Mesendoderm (in vitro differentiated cells): ENCODE measurements at regions not wholly inside any gene's neighbourhood (a gene's known extent, or its start where the extent isn't known, plus 50 kb on each side); places are given as distances from the start of the nearest gene placed in this dataset.

Experiments used
- DNase-seq: peaks from one replicate; pipeline ENCODE4 v3.0.0; 2013
- H2AK5ac ChIP-seq: 2 replicates; pipeline ENCODE4 v1.6.1; 2013; ENCODE audit warnings: low read length, inconsistent platforms
- H2BK120ac ChIP-seq: 2 replicates; pipeline ENCODE4 v1.6.1; 2013; ENCODE audit warnings: low read depth, mild to moderate bottlenecking, low read length, moderate library complexity, mixed read lengths
- H2BK15ac ChIP-seq: replicated peaks from 2 replicates; pipeline ENCODE4 v1.6.1; 2013; ENCODE audit warnings: low read depth, mild to moderate bottlenecking, moderate library complexity
- H2BK5ac ChIP-seq: 2 replicates; pipeline ENCODE4 v1.6.1; 2013; ENCODE audit warnings: low read length, inconsistent platforms
- H3K18ac ChIP-seq: 2 replicates; pipeline ENCODE4 v1.6.1; 2013; ENCODE audit warnings: mild to moderate bottlenecking, low read length, mixed read lengths
- H3K23ac ChIP-seq: one replicate; pipeline ENCODE4 v1.6.1; 2013; ENCODE audit warnings: low read length
- H3K27ac ChIP-seq: 2 replicates; pipeline ENCODE4 v1.5.1; 2013; ENCODE audit warnings: low read depth, mild to moderate bottlenecking, inconsistent platforms, low read length, moderate library complexity
- H3K27me3 ChIP-seq: 2 replicates; pipeline ENCODE4 v1.6.1; 2013; ENCODE audit warnings: low read length, control low read depth, mild to moderate bottlenecking, inconsistent platforms; ENCODE audit not compliant: insufficient read depth, poor library complexity
- H3K36me3 ChIP-seq: 2 replicates; pipeline ENCODE4 v1.6.1; 2013; ENCODE audit warnings: low read length, inconsistent platforms; ENCODE audit not compliant: control insufficient read depth, insufficient read depth
- H3K4ac ChIP-seq: one replicate; pipeline ENCODE4 v1.6.1; 2013; ENCODE audit warnings: low read depth, mild to moderate bottlenecking, low read length, moderate library complexity
- H3K4me1 ChIP-seq: 2 replicates; pipeline ENCODE4 v1.6.1; 2013; ENCODE audit warnings: low read depth, low read length, inconsistent platforms; ENCODE audit not compliant: control insufficient read depth
- H3K4me2 ChIP-seq: 2 replicates; pipeline ENCODE4 v1.6.1; 2013; ENCODE audit warnings: low read length
- H3K4me3 ChIP-seq: 2 replicates; pipeline ENCODE4 v1.5.1; 2013; ENCODE audit warnings: mild to moderate bottlenecking, low read length
- H3K56ac ChIP-seq: one replicate; pipeline ENCODE4 v1.6.1; 2013; ENCODE audit warnings: low read length
- H3K79me1 ChIP-seq: 2 replicates; pipeline ENCODE4 v1.6.1; 2013; ENCODE audit warnings: low read length, inconsistent platforms
- H3K79me2 ChIP-seq: 2 replicates; pipeline ENCODE4 v1.6.1; 2013; ENCODE audit warnings: mild to moderate bottlenecking, low read length; ENCODE audit not compliant: control insufficient read depth, insufficient read depth
- H3K9ac ChIP-seq: 2 replicates; pipeline ENCODE4 v1.6.1; 2013; ENCODE audit warnings: low read length, inconsistent platforms
- H4K5ac ChIP-seq: one replicate; pipeline ENCODE4 v1.6.1; 2013; ENCODE audit warnings: low read length
- H4K8ac ChIP-seq: one replicate; pipeline ENCODE4 v1.6.1; 2013; ENCODE audit warnings: low read depth, mild to moderate bottlenecking, control low read depth, low read length, moderate library complexity
- WGBS: extraction: QIAGEN DNeasy Blood & Tissue Kit; methylation state at CpG from one replicate; pipeline ENCODE4 v1.1.7; 2013; ENCODE audit warnings: low lambda C conversion rate, missing lambda C conversion rate; ENCODE audit not compliant: insufficient coverage; ENCODE audit errors: extremely low coverage; 5-methylcytosine and 5-hydroxymethylcytosine counted together

DNA sequence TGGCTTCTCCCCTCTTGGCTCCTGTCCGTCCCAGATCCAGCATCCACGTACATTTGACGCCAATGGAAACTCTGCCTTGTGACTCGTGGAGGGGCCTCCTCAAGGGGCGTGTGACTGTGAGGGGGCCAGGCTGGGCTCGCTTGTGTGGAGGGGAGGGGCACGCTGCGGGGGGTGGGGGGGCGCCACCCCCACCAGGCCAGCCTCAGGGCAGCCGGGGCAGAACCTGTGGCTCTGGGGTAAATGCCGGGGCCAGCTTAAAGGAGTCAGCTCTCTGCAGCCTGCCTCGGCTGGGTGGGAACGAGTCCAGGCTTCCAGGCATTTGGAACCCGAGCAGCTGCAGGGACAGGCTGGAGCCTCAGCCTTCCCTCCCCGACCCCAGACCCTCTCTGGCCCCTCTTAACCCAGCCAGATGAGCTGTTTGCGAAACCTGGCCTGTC lies 94.1 kb downstream of the SIK1 start:
- H3K23ac ChIP-seq = peak overlapping the region; percentile 67
- H3K4ac ChIP-seq = no peak overlapping the region
- no peak overlapping the region for H2BK5ac ChIP-seq
- no peak overlapping the region for H4K8ac ChIP-seq
- H3K27me3 ChIP-seq = no peaks in the 10 kb centered on the region
- WGBS = no CpG with 5 or more reads among the region's 16 CpGs
- H3K79me2 ChIP-seq = no peaks in the 10 kb centered on the region
- no peak for DNase-seq
- peak overlapping the region; percentile 25 for H3K18ac ChIP-seq
- no peak overlapping the region for H4K5ac ChIP-seq
- H2BK120ac ChIP-seq = no peak overlapping the region
- no peaks in the 10 kb centered on the region for H3K79me1 ChIP-seq
- peak overlapping the region; percentile 71 for H3K56ac ChIP-seq
- peak overlapping the region; percentile 51 for H3K27ac ChIP-seq
- peak overlapping the region; percentile 40 for H3K9ac ChIP-seq
- no peak overlapping the region for H2AK5ac ChIP-seq
- no peak overlapping the region for H3K4me3 ChIP-seq
- no peak overlapping the region for H2BK15ac ChIP-seq
- H3K36me3 ChIP-seq = no peaks in the 10 kb centered on the region
- H3K4me1 ChIP-seq = no peaks in the 10 kb centered on the region
- no peak overlapping the region for H3K4me2 ChIP-seq

DNA sequence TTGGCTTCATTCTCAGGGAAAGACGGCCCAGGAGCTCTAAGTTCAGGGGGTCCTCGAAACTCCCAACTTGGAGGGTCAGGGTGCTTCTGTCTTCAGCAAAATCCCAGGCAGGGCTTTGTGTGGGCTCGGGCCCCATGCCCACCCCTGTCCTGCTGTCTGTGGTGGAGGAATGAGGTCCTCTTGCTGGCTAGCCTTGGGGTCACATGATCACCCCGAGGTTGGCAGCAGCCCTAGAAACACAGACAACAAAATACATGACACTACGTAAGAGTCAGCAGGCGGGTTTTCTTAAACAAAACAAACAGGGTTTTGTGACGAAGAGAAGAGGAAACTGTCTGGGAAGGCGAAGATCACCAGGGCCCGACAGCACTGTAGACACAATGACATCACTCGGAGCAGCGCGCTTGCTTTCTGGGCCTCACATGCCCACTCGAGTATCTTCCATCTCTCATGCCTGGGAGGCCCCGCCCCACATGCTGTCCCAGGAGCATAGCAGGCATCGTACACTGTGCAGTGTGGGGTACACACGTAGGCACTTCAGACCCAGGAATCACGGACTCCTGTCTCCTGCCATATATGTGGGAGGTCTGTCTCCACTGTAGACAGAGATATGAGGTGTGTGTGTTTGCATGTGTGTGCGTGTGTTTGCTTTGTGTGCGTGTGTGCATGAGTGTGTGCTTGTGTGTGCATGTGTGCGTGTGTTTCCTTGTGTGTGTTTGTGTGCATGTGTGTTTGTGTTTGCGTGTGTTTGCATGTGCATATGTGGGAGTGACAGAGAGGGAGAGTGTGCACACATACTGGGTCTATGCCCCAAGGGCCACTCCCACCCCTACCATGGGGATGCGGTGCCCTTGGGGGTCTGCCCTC lies 94.7 kb downstream of the SIK1 start:
- H4K8ac ChIP-seq = no peak overlapping the region
- no CpG with 5 or more reads among the region's 22 CpGs for WGBS
- no peak overlapping the region for H2BK15ac ChIP-seq
- H3K4me1 ChIP-seq = no peaks in the 10 kb centered on the region
- peak overlapping the region; percentile 57 for H3K56ac ChIP-seq
- H3K27ac ChIP-seq = no peak overlapping the region
- no peak overlapping the region for H3K23ac ChIP-seq
- no peaks in the 10 kb centered on the region for H3K79me2 ChIP-seq
- H3K18ac ChIP-seq = no peak overlapping the region
- no peak overlapping the region for H4K5ac ChIP-seq
- H3K79me1 ChIP-seq = no peaks in the 10 kb centered on the region
- no peak overlapping the region for H2AK5ac ChIP-seq
- H3K27me3 ChIP-seq = no peaks in the 10 kb centered on the region
- H3K9ac ChIP-seq = no peak overlapping the region
- DNase-seq = no peak
- H2BK120ac ChIP-seq = no peak overlapping the region
- H2BK5ac ChIP-seq = no peak overlapping the region
- no peak overlapping the region for H3K4me3 ChIP-seq
- H3K4me2 ChIP-seq = no peak overlapping the region
- H3K4ac ChIP-seq = no peak overlapping the region
- H3K36me3 ChIP-seq = no peaks in the 10 kb centered on the region

- Histone ChIP-seq H3K18ac (no peak overlapping the region), H3K36me3 (no peaks in the 10 kb centered on the region), H4K5ac (no peak overlapping the region), H2BK120ac (no peak overlapping the region), H2BK5ac (no peak overlapping the region), H3K27me3 (no peaks in the 10 kb centered on the region), H3K23ac (no peak overlapping the region), H2AK5ac (no peak overlapping the region), H3K9ac (no peak overlapping the region), H4K8ac (no peak overlapping the region), H3K4me1 (no peaks in the 10 kb centered on the region), H3K27ac (no peak overlapping the region), H3K4me2 (no peak overlapping the region), H3K79me2 (no peaks in the 10 kb centered on the region), H3K56ac (no peak overlapping the region), H3K4me3 (no peak overlapping the region), H2BK15ac (no peak overlapping the region), H3K79me1 (no peaks in the 10 kb centered on the region), H3K4ac (no peak overlapping the region)
- DNase-seq = no peak
- WGBS = no CpG with 5 or more reads among the region's 26 CpGs
Measured at GRCh38 chr21:43331111-43331961, 95.6 kb downstream of the SIK1 start.

DNA sequence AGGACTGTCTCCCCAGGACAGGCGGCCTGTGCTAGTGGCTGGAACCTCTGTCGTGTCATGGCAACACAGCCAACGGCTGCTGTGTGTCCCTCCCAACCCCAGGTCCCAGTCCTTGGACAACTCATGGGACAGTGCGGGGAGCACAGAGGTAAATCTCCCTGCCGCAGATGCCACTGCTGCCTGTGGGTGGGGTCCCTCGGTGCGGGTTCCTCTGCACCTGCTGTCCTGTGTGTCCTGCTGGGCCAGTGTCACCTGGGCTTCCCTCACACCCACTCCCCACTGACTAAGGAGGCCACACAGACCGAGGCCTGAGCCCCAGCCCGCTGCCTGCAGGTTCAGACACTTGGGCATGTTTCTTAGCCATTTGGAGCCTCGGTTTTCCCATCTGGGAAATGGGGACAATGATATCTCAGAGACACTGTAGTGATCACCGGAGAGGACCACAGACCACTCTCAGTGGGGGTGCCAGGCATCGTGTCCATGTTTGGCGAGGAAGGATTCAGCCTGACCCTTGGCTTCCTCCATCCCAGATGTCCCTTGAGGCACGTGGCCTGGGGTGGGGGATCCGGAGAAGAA lies 96.5 kb downstream of the SIK1 start:
- H3K27ac ChIP-seq = no peak overlapping the region
- DNase-seq = no peak
- H2BK5ac ChIP-seq = no peak overlapping the region
- no peak overlapping the region for H3K23ac ChIP-seq
- no peak overlapping the region for H3K18ac ChIP-seq
- H3K79me2 ChIP-seq = no peaks in the 10 kb centered on the region
- H3K4me2 ChIP-seq = no peak overlapping the region
- no peak overlapping the region for H4K5ac ChIP-seq
- no peaks in the 10 kb centered on the region for H3K79me1 ChIP-seq
- no peak overlapping the region for H3K9ac ChIP-seq
- H3K4me3 ChIP-seq = no peak overlapping the region
- H3K56ac ChIP-seq = no peak overlapping the region
- no peak overlapping the region for H2AK5ac ChIP-seq
- no peak overlapping the region for H2BK120ac ChIP-seq
- no peaks in the 10 kb centered on the region for H3K4me1 ChIP-seq
- no CpG with 5 or more reads among the region's 15 CpGs for WGBS
- H3K36me3 ChIP-seq = no peaks in the 10 kb centered on the region
- no peak overlapping the region for H2BK15ac ChIP-seq
- no peak overlapping the region for H4K8ac ChIP-seq
- no peak overlapping the region for H3K4ac ChIP-seq
- no peaks in the 10 kb centered on the region for H3K27me3 ChIP-seq

GRCh38 chr21:43329711-43330269 lies 97.1 kb downstream of the SIK1 start:
- H2BK5ac ChIP-seq = no peak overlapping the region
- H2BK15ac ChIP-seq = no peak overlapping the region
- no peak overlapping the region for H3K9ac ChIP-seq
- no peak overlapping the region for H3K56ac ChIP-seq
- WGBS = no CpG with 5 or more reads among the region's 18 CpGs
- no peaks in the 10 kb centered on the region for H3K79me1 ChIP-seq
- H3K4me1 ChIP-seq = no peaks in the 10 kb centered on the region
- H2AK5ac ChIP-seq = no peak overlapping the region
- no peaks in the 10 kb centered on the region for H3K36me3 ChIP-seq
- H4K5ac ChIP-seq = no peak overlapping the region
- H2BK120ac ChIP-seq = no peak overlapping the region
- H3K23ac ChIP-seq = no peak overlapping the region
- H3K79me2 ChIP-seq = no peaks in the 10 kb centered on the region
- no peak overlapping the region for H3K4ac ChIP-seq
- no peak overlapping the region for H3K27ac ChIP-seq
- H3K27me3 ChIP-seq = no peaks in the 10 kb centered on the region
- no peak overlapping the region for H3K4me2 ChIP-seq
- no peak overlapping the region for H4K8ac ChIP-seq
- H3K4me3 ChIP-seq = no peak overlapping the region
- DNase-seq = no peak
- H3K18ac ChIP-seq = no peak overlapping the region
